ENCODE measurements at regions not wholly inside any gene's neighbourhood (a gene's known extent, or its start where the extent isn't known, plus 50 kb on each side); places are given as distances from the start of the nearest gene placed in this dataset.

- 19% methylated on average over 19 of the region's 19 CpGs for WGBS
- no peak overlapping the region for H3K4me3 ChIP-seq (ENCODE audit: low read depth in 1 of 3, low read length in 3 of 3)
- H3K9ac ChIP-seq (ENCODE audit: low read depth in 1 of 2, low read length in 2 of 2) = peak overlapping the region; percentile 37 to 72
- TF ChIP-seq RAD21 (IDR thresholded peaks at IDR 0.05) (peak; percentile 45 to 58), SP1 (IDR thresholded peaks at IDR 0.05) (no peak), RXRA (IDR thresholded peaks at IDR 0.05) (peak; percentile 99 to 100), HNF4G (IDR thresholded peaks at IDR 0.05) (no peak), HNF4A (conservative IDR thresholded peaks at IDR 0.05) (peak in 1 of 2 donors; percentile 67), FOXA2 (IDR thresholded peaks at IDR 0.05) (peak; percentile 20), NR2F2 (IDR thresholded peaks at IDR 0.05) (peak; percentile 52), MAX (IDR thresholded peaks at IDR 0.05) (peak; percentile 78), EGR1 (IDR thresholded peaks at IDR 0.05; ENCODE audit: low read depth in 2 of 2) (no peak)
- H3K27me3 ChIP-seq (ENCODE audit: control insufficient read depth in 4 of 4, insufficient read depth in 4 of 4, low read length in 3 of 4) = no peaks in the 10 kb centered on the region
- no peak for DNase-seq (ENCODE audit: low spot score)
- peaks cover 26 to 60% (median 40%) of the 10 kb centered on the region in 4 donors for H3K4me1 ChIP-seq (ENCODE audit: control insufficient read depth in 4 of 4, insufficient read depth in 4 of 4, low read length in 3 of 4)
- H3K9me3 ChIP-seq (ENCODE audit: control insufficient read depth in 4 of 4, low read length in 3 of 4) = no peaks in the 10 kb centered on the region
- H3K36me3 ChIP-seq (ENCODE audit: control insufficient read depth in 4 of 4, insufficient read depth in 3 of 4, low read depth in 1 of 4, low read length in 3 of 4) = peaks cover 0 to 4% (median 2%) of the 10 kb centered on the region in 4 donors
- H3K27ac ChIP-seq (ENCODE audit: low read depth in 1 of 2, low read length in 2 of 2) = peak overlapping the region; percentile 58 to 96
These were observed 280.2 kb downstream of the SEC14L1 start for GRCh38 chr17:77420804-77421629.

DNA sequence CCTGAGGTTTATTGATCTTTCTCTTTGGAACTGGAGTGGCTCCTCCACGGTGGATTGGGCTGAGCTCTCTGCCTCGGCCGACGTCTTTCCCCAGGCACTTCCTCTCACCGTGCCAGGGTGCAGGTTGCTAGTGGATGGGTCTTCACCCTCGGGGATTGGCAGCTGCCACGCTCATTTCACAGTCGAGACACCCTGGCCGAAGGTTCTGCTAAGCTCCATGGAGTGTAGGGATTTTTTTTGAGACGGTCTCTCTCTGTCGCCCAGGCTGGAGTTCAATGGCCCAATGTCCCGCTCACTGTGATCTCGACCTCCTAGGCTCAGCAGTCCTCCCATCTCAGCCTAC is 280.8 kb downstream of the SEC14L1 start:
- Histone ChIP-seq H3K9ac (ENCODE audit: low read depth in 1 of 2, low read length in 2 of 2) (peak overlapping the region in 1 of 2 donors; percentile 72), H3K4me1 (ENCODE audit: control insufficient read depth in 4 of 4, insufficient read depth in 4 of 4, low read length in 3 of 4) (peaks cover 28 to 63% (median 43%) of the 10 kb centered on the region in 4 donors), H3K27ac (ENCODE audit: low read depth in 1 of 2, low read length in 2 of 2) (peak overlapping the region; percentile 58 to 96), H3K36me3 (ENCODE audit: control insufficient read depth in 4 of 4, insufficient read depth in 3 of 4, low read depth in 1 of 4, low read length in 3 of 4) (peaks cover 0 to 3% (median 2%) of the 10 kb centered on the region in 4 donors), H3K4me3 (ENCODE audit: low read depth in 1 of 3, low read length in 3 of 3) (no peak overlapping the region), H3K27me3 (ENCODE audit: control insufficient read depth in 4 of 4, insufficient read depth in 4 of 4, low read length in 3 of 4) (no peaks in the 10 kb centered on the region), H3K9me3 (ENCODE audit: control insufficient read depth in 4 of 4, low read length in 3 of 4) (no peaks in the 10 kb centered on the region)
- no peak for DNase-seq (ENCODE audit: low spot score)
- TF ChIP-seq RXRA (IDR thresholded peaks at IDR 0.05) = peak; percentile 61 to 89
- TF ChIP-seq JUND (IDR thresholded peaks at IDR 0.05) = peak; percentile 66 to 67
- TF ChIP-seq, protein P1, sequence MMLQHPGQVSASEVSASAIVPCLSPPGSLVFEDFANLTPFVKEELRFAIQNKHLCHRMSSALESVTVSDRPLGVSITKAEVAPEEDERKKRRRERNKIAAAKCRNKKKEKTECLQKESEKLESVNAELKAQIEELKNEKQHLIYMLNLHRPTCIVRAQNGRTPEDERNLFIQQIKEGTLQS (IDR thresholded peaks at IDR 0.05) = no peak
- peak; percentile 24 for TF ChIP-seq NR2F2 (IDR thresholded peaks at IDR 0.05)
- no peak for TF ChIP-seq FOXA2 (IDR thresholded peaks at IDR 0.05)
- TF ChIP-seq RAD21 (IDR thresholded peaks at IDR 0.05) = no peak
- TF ChIP-seq, protein P2, sequence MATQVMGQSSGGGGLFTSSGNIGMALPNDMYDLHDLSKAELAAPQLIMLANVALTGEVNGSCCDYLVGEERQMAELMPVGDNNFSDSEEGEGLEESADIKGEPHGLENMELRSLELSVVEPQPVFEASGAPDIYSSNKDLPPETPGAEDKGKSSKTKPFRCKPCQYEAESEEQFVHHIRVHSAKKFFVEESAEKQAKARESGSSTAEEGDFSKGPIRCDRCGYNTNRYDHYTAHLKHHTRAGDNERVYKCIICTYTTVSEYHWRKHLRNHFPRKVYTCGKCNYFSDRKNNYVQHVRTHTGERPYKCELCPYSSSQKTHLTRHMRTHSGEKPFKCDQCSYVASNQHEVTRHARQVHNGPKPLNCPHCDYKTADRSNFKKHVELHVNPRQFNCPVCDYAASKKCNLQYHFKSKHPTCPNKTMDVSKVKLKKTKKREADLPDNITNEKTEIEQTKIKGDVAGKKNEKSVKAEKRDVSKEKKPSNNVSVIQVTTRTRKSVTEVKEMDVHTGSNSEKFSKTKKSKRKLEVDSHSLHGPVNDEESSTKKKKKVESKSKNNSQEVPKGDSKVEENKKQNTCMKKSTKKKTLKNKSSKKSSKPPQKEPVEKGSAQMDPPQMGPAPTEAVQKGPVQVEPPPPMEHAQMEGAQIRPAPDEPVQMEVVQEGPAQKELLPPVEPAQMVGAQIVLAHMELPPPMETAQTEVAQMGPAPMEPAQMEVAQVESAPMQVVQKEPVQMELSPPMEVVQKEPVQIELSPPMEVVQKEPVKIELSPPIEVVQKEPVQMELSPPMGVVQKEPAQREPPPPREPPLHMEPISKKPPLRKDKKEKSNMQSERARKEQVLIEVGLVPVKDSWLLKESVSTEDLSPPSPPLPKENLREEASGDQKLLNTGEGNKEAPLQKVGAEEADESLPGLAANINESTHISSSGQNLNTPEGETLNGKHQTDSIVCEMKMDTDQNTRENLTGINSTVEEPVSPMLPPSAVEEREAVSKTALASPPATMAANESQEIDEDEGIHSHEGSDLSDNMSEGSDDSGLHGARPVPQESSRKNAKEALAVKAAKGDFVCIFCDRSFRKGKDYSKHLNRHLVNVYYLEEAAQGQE (IDR thresholded peaks at IDR 0.05) = no peak
- TF ChIP-seq FOXA1 (IDR thresholded peaks at IDR 0.05) = no peak
- TF ChIP-seq HNF4A (conservative IDR thresholded peaks at IDR 0.05) = peak in 1 of 2 donors; percentile 71
- no peak for TF ChIP-seq HNF4G (IDR thresholded peaks at IDR 0.05)
- peak; percentile 82 for TF ChIP-seq YY1 (IDR thresholded peaks at IDR 0.05)
- TF ChIP-seq CTCF (IDR thresholded peaks at IDR 0.05; ENCODE audit: low read depth, low read length, missing input control) = no peak
- no peak for TF ChIP-seq GABPA (IDR thresholded peaks at IDR 0.05 in 1 of 2, conservative IDR thresholded peaks at IDR 0.05 in 1 of 2)
- no peak for TF ChIP-seq TAF1 (conservative IDR thresholded peaks at IDR 0.05)
- no peak for TF ChIP-seq ZBTB33 (IDR thresholded peaks at IDR 0.05)
- no peak for TF ChIP-seq MAX (IDR thresholded peaks at IDR 0.05)
- no peak for TF ChIP-seq EGR1 (IDR thresholded peaks at IDR 0.05; ENCODE audit: low read depth in 2 of 2)
- TF ChIP-seq SP1 (IDR thresholded peaks at IDR 0.05) = peak; percentile 87
- whole genome bisulfite sequencing = 30% methylated on average over 13 of the region's 13 CpGs

Measured in liver (tissue), 8 donors.